ENCODE measurements at regions not wholly inside any gene's neighbourhood (a gene's known extent, or its start where the extent isn't known, plus 50 kb on each side); places are given as distances from the start of the nearest gene placed in this dataset.

GRCh38 chr6:98547634-98548033 is 286.7 kb upstream of the POU3F2 start:
- H3K27me3 ChIP-seq (ENCODE audit: control insufficient read depth in 2 of 2, insufficient read depth in 2 of 2, low read length in 2 of 2), result no peaks in the 10 kb centered on the region
- no peak overlapping the region for H3K27ac ChIP-seq (ENCODE audit: low read depth in 2 of 2, low read length in 2 of 2)
- H3K9ac ChIP-seq (ENCODE audit: low read depth in 1 of 2, low read length in 2 of 2), result no peak overlapping the region
- no peaks in the 10 kb centered on the region for H3K4me1 ChIP-seq (ENCODE audit: control insufficient read depth in 2 of 2, insufficient read depth in 2 of 2, low read length in 2 of 2)
- no peaks in the 10 kb centered on the region for H3K9me3 ChIP-seq (ENCODE audit: control insufficient read depth in 2 of 2, low read length in 2 of 2)
- no peak overlapping the region for H3K4me3 ChIP-seq (ENCODE audit: low read length in 2 of 2)
- H3K36me3 ChIP-seq (ENCODE audit: control insufficient read depth in 2 of 2, insufficient read depth in 2 of 2, low read length in 2 of 2), result no peaks in the 10 kb centered on the region

GRCh38 chr6:98548301-98548700 is 286.1 kb upstream of the POU3F2 start:
- Histone ChIP-seq H3K36me3 (ENCODE audit: control insufficient read depth in 2 of 2, insufficient read depth in 2 of 2, low read length in 2 of 2) (no peaks in the 10 kb centered on the region), H3K27ac (ENCODE audit: low read depth in 2 of 2, low read length in 2 of 2) (no peak overlapping the region), H3K9ac (ENCODE audit: low read depth in 1 of 2, low read length in 2 of 2) (no peak overlapping the region), H3K9me3 (ENCODE audit: control insufficient read depth in 2 of 2, low read length in 2 of 2) (no peaks in the 10 kb centered on the region), H3K27me3 (ENCODE audit: control insufficient read depth in 2 of 2, insufficient read depth in 2 of 2, low read length in 2 of 2) (no peaks in the 10 kb centered on the region), H3K4me3 (ENCODE audit: low read length in 2 of 2) (no peak overlapping the region), H3K4me1 (ENCODE audit: control insufficient read depth in 2 of 2, insufficient read depth in 2 of 2, low read length in 2 of 2) (no peaks in the 10 kb centered on the region)

- Histone ChIP-seq H3K27ac (ENCODE audit: low read depth in 2 of 2, low read length in 2 of 2) (no peak overlapping the region), H3K9me3 (ENCODE audit: control insufficient read depth in 2 of 2, low read length in 2 of 2) (no peaks in the 10 kb centered on the region), H3K36me3 (ENCODE audit: control insufficient read depth in 2 of 2, insufficient read depth in 2 of 2, low read length in 2 of 2) (no peaks in the 10 kb centered on the region), H3K4me1 (ENCODE audit: control insufficient read depth in 2 of 2, insufficient read depth in 2 of 2, low read length in 2 of 2) (no peaks in the 10 kb centered on the region), H3K9ac (ENCODE audit: low read depth in 1 of 2, low read length in 2 of 2) (no peak overlapping the region), H3K4me3 (ENCODE audit: low read length in 2 of 2) (no peak overlapping the region), H3K27me3 (ENCODE audit: control insufficient read depth in 2 of 2, insufficient read depth in 2 of 2, low read length in 2 of 2) (peaks cover 0 to 3% of the 10 kb centered on the region in 2 donors)
Observed at GRCh38 chr6:98560418-98560817, 274.0 kb upstream of the POU3F2 start.

GRCh38 chr6:98560841-98561240 is 273.5 kb upstream of the POU3F2 start:
- peaks cover 0 to 3% of the 10 kb centered on the region in 2 donors for H3K27me3 ChIP-seq (ENCODE audit: control insufficient read depth in 2 of 2, insufficient read depth in 2 of 2, low read length in 2 of 2)
- H3K9me3 ChIP-seq (ENCODE audit: control insufficient read depth in 2 of 2, low read length in 2 of 2), result no peaks in the 10 kb centered on the region
- H3K36me3 ChIP-seq (ENCODE audit: control insufficient read depth in 2 of 2, insufficient read depth in 2 of 2, low read length in 2 of 2), result no peaks in the 10 kb centered on the region
- H3K4me3 ChIP-seq (ENCODE audit: low read length in 2 of 2), result no peak overlapping the region
- no peak overlapping the region for H3K9ac ChIP-seq (ENCODE audit: low read depth in 1 of 2, low read length in 2 of 2)
- no peaks in the 10 kb centered on the region for H3K4me1 ChIP-seq (ENCODE audit: control insufficient read depth in 2 of 2, insufficient read depth in 2 of 2, low read length in 2 of 2)
- no peak overlapping the region for H3K27ac ChIP-seq (ENCODE audit: low read depth in 2 of 2, low read length in 2 of 2)

GRCh38 chr6:98566126-98566525 is 268.2 kb upstream of the POU3F2 start:
- H3K9ac ChIP-seq (ENCODE audit: low read depth in 1 of 2, low read length in 2 of 2), result no peak overlapping the region
- H3K27ac ChIP-seq (ENCODE audit: low read depth in 2 of 2, low read length in 2 of 2), result no peak overlapping the region
- H3K9me3 ChIP-seq (ENCODE audit: control insufficient read depth in 2 of 2, low read length in 2 of 2), result peaks cover 0 to 1% of the 10 kb centered on the region in 2 donors
- H3K4me3 ChIP-seq (ENCODE audit: low read length in 2 of 2), result no peak overlapping the region
- no peaks in the 10 kb centered on the region for H3K4me1 ChIP-seq (ENCODE audit: control insufficient read depth in 2 of 2, insufficient read depth in 2 of 2, low read length in 2 of 2)
- no peaks in the 10 kb centered on the region for H3K36me3 ChIP-seq (ENCODE audit: control insufficient read depth in 2 of 2, insufficient read depth in 2 of 2, low read length in 2 of 2)
- H3K27me3 ChIP-seq (ENCODE audit: control insufficient read depth in 2 of 2, insufficient read depth in 2 of 2, low read length in 2 of 2), result peaks cover 0 to 3% of the 10 kb centered on the region in 2 donors

- Histone ChIP-seq H3K4me1 (ENCODE audit: control insufficient read depth in 2 of 2, insufficient read depth in 2 of 2, low read length in 2 of 2) (peaks cover 9 to 13% of the 10 kb centered on the region in 2 donors), H3K9me3 (ENCODE audit: control insufficient read depth in 2 of 2, low read length in 2 of 2) (peaks cover 0 to 1% of the 10 kb centered on the region in 2 donors), H3K27ac (ENCODE audit: low read depth in 2 of 2, low read length in 2 of 2) (no peak overlapping the region), H3K36me3 (ENCODE audit: control insufficient read depth in 2 of 2, insufficient read depth in 2 of 2, low read length in 2 of 2) (no peaks in the 10 kb centered on the region), H3K9ac (ENCODE audit: low read depth in 1 of 2, low read length in 2 of 2) (no peak overlapping the region), H3K27me3 (ENCODE audit: control insufficient read depth in 2 of 2, insufficient read depth in 2 of 2, low read length in 2 of 2) (no peaks in the 10 kb centered on the region), H3K4me3 (ENCODE audit: low read length in 2 of 2) (no peak overlapping the region)
Observed at GRCh38 chr6:98572579-98572978, 261.8 kb upstream of the POU3F2 start.

- Histone ChIP-seq H3K4me3 (ENCODE audit: low read length in 2 of 2) (no peak overlapping the region), H3K36me3 (ENCODE audit: control insufficient read depth in 2 of 2, insufficient read depth in 2 of 2, low read length in 2 of 2) (no peaks in the 10 kb centered on the region), H3K27ac (ENCODE audit: low read depth in 2 of 2, low read length in 2 of 2) (no peak overlapping the region), H3K27me3 (ENCODE audit: control insufficient read depth in 2 of 2, insufficient read depth in 2 of 2, low read length in 2 of 2) (no peaks in the 10 kb centered on the region), H3K9me3 (ENCODE audit: control insufficient read depth in 2 of 2, low read length in 2 of 2) (no peaks in the 10 kb centered on the region), H3K4me1 (ENCODE audit: control insufficient read depth in 2 of 2, insufficient read depth in 2 of 2, low read length in 2 of 2) (peaks cover 9 to 13% of the 10 kb centered on the region in 2 donors), H3K9ac (ENCODE audit: low read depth in 1 of 2, low read length in 2 of 2) (no peak overlapping the region)
Observed at GRCh38 chr6:98574984-98575383, 259.4 kb upstream of the POU3F2 start.

- H3K9me3 ChIP-seq (ENCODE audit: control insufficient read depth in 2 of 2, low read length in 2 of 2), result no peaks in the 10 kb centered on the region
- no peaks in the 10 kb centered on the region for H3K27me3 ChIP-seq (ENCODE audit: control insufficient read depth in 2 of 2, insufficient read depth in 2 of 2, low read length in 2 of 2)
- H3K36me3 ChIP-seq (ENCODE audit: control insufficient read depth in 2 of 2, insufficient read depth in 2 of 2, low read length in 2 of 2), result no peaks in the 10 kb centered on the region
- H3K4me3 ChIP-seq (ENCODE audit: low read length in 2 of 2), result no peak overlapping the region
- H3K27ac ChIP-seq (ENCODE audit: low read depth in 2 of 2, low read length in 2 of 2), result no peak overlapping the region
- H3K9ac ChIP-seq (ENCODE audit: low read depth in 1 of 2, low read length in 2 of 2), result no peak overlapping the region
- peaks cover 7 to 9% of the 10 kb centered on the region in 2 donors for H3K4me1 ChIP-seq (ENCODE audit: control insufficient read depth in 2 of 2, insufficient read depth in 2 of 2, low read length in 2 of 2)
Observed at GRCh38 chr6:98576791-98577190, 257.6 kb upstream of the POU3F2 start.

GRCh38 chr6:98578016-98578415 is 256.4 kb upstream of the POU3F2 start:
- Histone ChIP-seq H3K27me3 (ENCODE audit: control insufficient read depth in 2 of 2, insufficient read depth in 2 of 2, low read length in 2 of 2) (no peaks in the 10 kb centered on the region), H3K4me3 (ENCODE audit: low read length in 2 of 2) (no peak overlapping the region), H3K9me3 (ENCODE audit: control insufficient read depth in 2 of 2, low read length in 2 of 2) (no peaks in the 10 kb centered on the region), H3K9ac (ENCODE audit: low read depth in 1 of 2, low read length in 2 of 2) (no peak overlapping the region), H3K27ac (ENCODE audit: low read depth in 2 of 2, low read length in 2 of 2) (no peak overlapping the region), H3K4me1 (ENCODE audit: control insufficient read depth in 2 of 2, insufficient read depth in 2 of 2, low read length in 2 of 2) (peaks cover 2 to 9% of the 10 kb centered on the region in 2 donors), H3K36me3 (ENCODE audit: control insufficient read depth in 2 of 2, insufficient read depth in 2 of 2, low read length in 2 of 2) (no peaks in the 10 kb centered on the region)

GRCh38 chr6:98579079-98579478 is 255.3 kb upstream of the POU3F2 start:
- Histone ChIP-seq H3K9ac (ENCODE audit: low read depth in 1 of 2, low read length in 2 of 2) (no peak overlapping the region), H3K36me3 (ENCODE audit: control insufficient read depth in 2 of 2, insufficient read depth in 2 of 2, low read length in 2 of 2) (no peaks in the 10 kb centered on the region), H3K27me3 (ENCODE audit: control insufficient read depth in 2 of 2, insufficient read depth in 2 of 2, low read length in 2 of 2) (no peaks in the 10 kb centered on the region), H3K4me3 (ENCODE audit: low read length in 2 of 2) (no peak overlapping the region), H3K27ac (ENCODE audit: low read depth in 2 of 2, low read length in 2 of 2) (no peak overlapping the region), H3K9me3 (ENCODE audit: control insufficient read depth in 2 of 2, low read length in 2 of 2) (no peaks in the 10 kb centered on the region), H3K4me1 (ENCODE audit: control insufficient read depth in 2 of 2, insufficient read depth in 2 of 2, low read length in 2 of 2) (peaks cover 2 to 9% of the 10 kb centered on the region in 2 donors)

GRCh38 chr6:98579941-98580340 is 254.4 kb upstream of the POU3F2 start:
- Histone ChIP-seq H3K9ac (ENCODE audit: low read depth in 1 of 2, low read length in 2 of 2) (no peak overlapping the region), H3K27me3 (ENCODE audit: control insufficient read depth in 2 of 2, insufficient read depth in 2 of 2, low read length in 2 of 2) (no peaks in the 10 kb centered on the region), H3K27ac (ENCODE audit: low read depth in 2 of 2, low read length in 2 of 2) (no peak overlapping the region), H3K4me1 (ENCODE audit: control insufficient read depth in 2 of 2, insufficient read depth in 2 of 2, low read length in 2 of 2) (peaks cover 0 to 3% of the 10 kb centered on the region in 2 donors), H3K4me3 (ENCODE audit: low read length in 2 of 2) (no peak overlapping the region), H3K9me3 (ENCODE audit: control insufficient read depth in 2 of 2, low read length in 2 of 2) (no peaks in the 10 kb centered on the region), H3K36me3 (ENCODE audit: control insufficient read depth in 2 of 2, insufficient read depth in 2 of 2, low read length in 2 of 2) (no peaks in the 10 kb centered on the region)

Measured in mucosa of rectum (tissue), 2 donors.